ENCODE measurements at regions not wholly inside any gene's neighbourhood (a gene's known extent, or its start where the extent isn't known, plus 50 kb on each side); places are given as distances from the start of the nearest gene placed in this dataset.

GRCh38 chr12:127873306-127873705 is 393.7 kb upstream of the TMEM132C start:
- no peaks in the 10 kb centered on the region for H3K4me1 Mint-ChIP-seq (ENCODE audit: low read depth)
- no peaks in the 10 kb centered on the region for H3K36me3 Mint-ChIP-seq
- H3K27me3 Mint-ChIP-seq: no peaks in the 10 kb centered on the region
- H3K27ac Mint-ChIP-seq: no peak overlapping the region
- H3K4me3 Mint-ChIP-seq: no peak overlapping the region
- peaks cover 3% of the 10 kb centered on the region for H3K9me3 Mint-ChIP-seq (ENCODE audit: low read depth)

- Mint-ChIP-seq H3K9me3 (ENCODE audit: low read depth) (peaks cover 11% of the 10 kb centered on the region), H3K27me3 (no peaks in the 10 kb centered on the region), H3K4me1 (ENCODE audit: low read depth) (no peaks in the 10 kb centered on the region), H3K36me3 (no peaks in the 10 kb centered on the region), H3K4me3 (no peak overlapping the region), H3K27ac (no peak overlapping the region)
Measured at GRCh38 chr12:127881371-127882140, 385.4 kb upstream of the TMEM132C start.

DNA sequence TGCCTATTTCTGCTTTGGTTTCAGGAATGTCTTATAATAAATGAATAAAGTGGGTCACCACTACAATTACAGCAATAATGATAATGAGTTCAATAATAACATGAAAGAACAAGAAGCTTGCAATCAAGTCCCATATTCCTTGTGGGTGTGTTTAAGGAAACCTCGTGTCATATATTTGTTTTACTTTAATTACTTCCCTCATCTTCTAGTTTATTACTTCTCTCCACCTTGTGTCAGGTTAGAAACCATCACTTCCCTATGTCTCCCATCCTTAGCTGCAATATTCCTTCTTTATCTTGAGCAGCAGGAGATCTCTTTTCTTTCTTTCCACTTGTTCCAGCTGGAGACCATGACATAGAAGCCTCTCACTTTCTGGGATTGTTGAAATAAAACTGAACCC is 384.0 kb upstream of the TMEM132C start:
- Mint-ChIP-seq H3K27me3 (no peaks in the 10 kb centered on the region), H3K36me3 (no peaks in the 10 kb centered on the region)

GRCh38 chr12:127885954-127886750 is 380.8 kb upstream of the TMEM132C start:
- peaks cover 5% of the 10 kb centered on the region for H3K9me3 Mint-ChIP-seq (ENCODE audit: low read depth)
- no peak overlapping the region for H3K4me3 Mint-ChIP-seq

More for the DNA sequence above, 384.0 kb upstream of the TMEM132C start:
- Mint-ChIP-seq H3K9me3 (ENCODE audit: low read depth) (peaks cover 8% of the 10 kb centered on the region), H3K4me1 (ENCODE audit: low read depth) (no peaks in the 10 kb centered on the region), H3K27ac (no peak overlapping the region), H3K4me3 (no peak overlapping the region)

DNA sequence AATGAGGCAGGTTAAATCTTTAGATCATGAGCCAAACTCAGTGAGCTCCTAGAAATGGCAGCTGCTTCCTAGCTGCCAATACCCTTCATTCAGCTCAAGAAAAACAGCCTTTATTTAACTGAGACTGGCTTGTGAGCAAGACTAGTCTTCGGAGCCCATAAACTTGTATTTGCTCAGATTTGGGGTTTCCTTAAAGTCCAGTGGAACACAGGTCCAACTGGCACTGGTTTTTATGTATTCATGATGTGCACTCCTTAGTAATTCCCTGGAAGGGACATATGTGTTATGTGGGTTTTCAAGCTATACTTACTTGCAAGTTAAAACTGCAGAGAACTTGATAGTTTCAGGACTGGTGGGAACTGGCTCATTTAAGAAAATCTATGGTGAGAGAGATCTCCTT is 380.1 kb upstream of the TMEM132C start:
- H3K36me3 Mint-ChIP-seq: no peaks in the 10 kb centered on the region
- H3K27ac Mint-ChIP-seq: no peak overlapping the region
- peaks cover 8% of the 10 kb centered on the region for H3K9me3 Mint-ChIP-seq (ENCODE audit: low read depth)

More at GRCh38 chr12:127885954-127886750, 380.8 kb upstream of the TMEM132C start:
- Mint-ChIP-seq H3K36me3 (no peaks in the 10 kb centered on the region), H3K4me1 (ENCODE audit: low read depth) (no peaks in the 10 kb centered on the region), H3K27me3 (no peaks in the 10 kb centered on the region), H3K27ac (no peak overlapping the region)

DNA sequence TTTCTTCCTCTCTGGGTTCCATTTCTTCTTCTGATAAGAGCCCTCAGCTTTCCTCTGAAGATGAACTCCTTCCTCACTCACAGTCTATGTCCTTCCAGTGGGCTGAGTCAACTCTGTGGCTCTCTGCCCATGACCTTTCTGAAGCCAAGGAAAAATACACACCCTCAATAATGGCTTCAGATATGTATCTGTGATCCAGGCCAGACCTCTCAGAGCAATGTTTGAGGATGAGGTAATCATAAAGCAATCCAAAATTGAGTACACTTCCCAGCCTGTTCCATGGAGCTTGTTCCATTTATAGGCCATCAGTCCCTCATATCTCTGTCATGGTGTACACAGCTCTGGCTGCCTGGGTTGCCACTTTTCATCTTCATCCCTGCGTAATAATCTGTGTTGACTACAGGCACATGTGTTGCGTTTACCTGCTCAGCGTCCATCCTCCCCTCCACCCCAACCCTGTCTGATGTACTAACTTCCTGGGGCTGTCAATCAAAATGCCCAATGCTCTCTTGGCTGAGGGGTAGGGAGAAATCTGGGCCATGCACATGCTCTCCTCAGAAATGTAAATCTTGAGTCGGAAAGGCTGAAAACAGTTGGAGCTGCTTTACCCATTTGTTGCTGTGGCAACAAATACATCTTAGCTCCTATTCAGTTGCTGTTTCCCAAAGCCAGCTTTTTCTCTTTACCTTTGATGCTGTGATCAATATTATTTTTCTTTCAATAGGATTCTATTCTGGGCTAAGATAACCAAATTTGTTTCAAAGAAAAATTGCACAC is 377.8 kb upstream of the TMEM132C start:
- no peak overlapping the region for H3K27ac Mint-ChIP-seq
- no peaks in the 10 kb centered on the region for H3K27me3 Mint-ChIP-seq
- H3K9me3 Mint-ChIP-seq (ENCODE audit: low read depth): peaks cover 8% of the 10 kb centered on the region
- H3K36me3 Mint-ChIP-seq: no peaks in the 10 kb centered on the region
- no peak overlapping the region for H3K4me3 Mint-ChIP-seq
- H3K4me1 Mint-ChIP-seq (ENCODE audit: low read depth): no peaks in the 10 kb centered on the region

More for the DNA sequence above, 380.1 kb upstream of the TMEM132C start:
- no peaks in the 10 kb centered on the region for H3K4me1 Mint-ChIP-seq (ENCODE audit: low read depth)
- no peaks in the 10 kb centered on the region for H3K27me3 Mint-ChIP-seq
- no peak overlapping the region for H3K4me3 Mint-ChIP-seq

- Mint-ChIP-seq H3K27ac (no peak overlapping the region), H3K27me3 (no peaks in the 10 kb centered on the region), H3K9me3 (ENCODE audit: low read depth) (peaks cover 12% of the 10 kb centered on the region), H3K36me3 (no peaks in the 10 kb centered on the region), H3K4me1 (ENCODE audit: low read depth) (no peaks in the 10 kb centered on the region), H3K4me3 (no peak overlapping the region)
Measured at GRCh38 chr12:127893895-127894609, 372.9 kb upstream of the TMEM132C start.

DNA sequence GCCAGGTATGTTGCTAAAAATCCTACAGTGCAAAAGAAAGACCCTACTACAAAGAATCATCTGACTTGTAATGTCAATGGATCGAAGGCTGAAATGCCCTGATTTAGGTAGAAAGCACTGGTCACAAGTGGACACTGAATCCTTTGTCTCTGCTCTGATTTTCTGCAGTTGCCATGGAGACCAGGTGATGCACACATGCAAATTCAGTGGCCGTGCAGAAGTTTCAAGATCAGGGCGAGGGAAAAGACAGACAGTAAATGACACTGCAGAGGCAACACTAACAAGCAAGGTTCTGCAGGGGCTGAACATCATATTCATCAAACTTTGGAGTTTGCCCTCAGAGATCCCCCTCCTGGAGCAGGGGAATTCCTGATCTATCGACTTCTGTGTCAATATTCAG is 370.3 kb upstream of the TMEM132C start:
- H3K4me1 Mint-ChIP-seq (ENCODE audit: low read depth): no peaks in the 10 kb centered on the region
- no peak overlapping the region for H3K27ac Mint-ChIP-seq
- no peaks in the 10 kb centered on the region for H3K27me3 Mint-ChIP-seq
- H3K9me3 Mint-ChIP-seq (ENCODE audit: low read depth): peaks cover 9% of the 10 kb centered on the region
- no peak overlapping the region for H3K4me3 Mint-ChIP-seq
- H3K36me3 Mint-ChIP-seq: no peaks in the 10 kb centered on the region

- peaks cover 8% of the 10 kb centered on the region for H3K9me3 Mint-ChIP-seq (ENCODE audit: low read depth)
- H3K27ac Mint-ChIP-seq: no peak overlapping the region
- H3K27me3 Mint-ChIP-seq: no peaks in the 10 kb centered on the region
- no peaks in the 10 kb centered on the region for H3K36me3 Mint-ChIP-seq
- no peak overlapping the region for H3K4me3 Mint-ChIP-seq
- no peaks in the 10 kb centered on the region for H3K4me1 Mint-ChIP-seq (ENCODE audit: low read depth)
Measured at GRCh38 chr12:127898616-127899015, 368.4 kb upstream of the TMEM132C start.

GRCh38 chr12:127899971-127900370 is 367.0 kb upstream of the TMEM132C start:
- no peaks in the 10 kb centered on the region for H3K4me1 Mint-ChIP-seq (ENCODE audit: low read depth)
- H3K36me3 Mint-ChIP-seq: no peaks in the 10 kb centered on the region
- H3K27ac Mint-ChIP-seq: no peak overlapping the region
- H3K4me3 Mint-ChIP-seq: no peak overlapping the region
- no peaks in the 10 kb centered on the region for H3K27me3 Mint-ChIP-seq
- H3K9me3 Mint-ChIP-seq (ENCODE audit: low read depth): peaks cover 11% of the 10 kb centered on the region

DNA sequence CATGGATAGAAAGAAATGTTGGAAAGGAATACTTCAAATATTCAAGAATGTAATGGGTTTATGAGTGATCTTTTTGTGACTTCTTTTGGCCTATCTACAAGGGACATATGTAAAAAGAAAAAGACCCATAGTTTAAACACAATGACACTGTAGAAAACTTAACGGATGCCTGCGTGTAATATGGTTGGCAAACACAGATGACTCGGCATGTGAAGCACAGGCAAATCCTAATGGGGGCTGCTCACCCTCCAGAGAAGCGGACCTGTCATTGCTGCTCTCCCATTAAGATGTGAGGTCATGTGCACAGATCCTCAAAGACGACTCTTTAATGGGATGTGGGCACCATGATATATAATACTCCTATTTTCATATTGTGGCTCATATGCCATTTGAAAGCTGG is 366.6 kb upstream of the TMEM132C start:
- Mint-ChIP-seq H3K4me3 (no peak overlapping the region), H3K27ac (no peak overlapping the region), H3K9me3 (ENCODE audit: low read depth) (peaks cover 13% of the 10 kb centered on the region), H3K27me3 (no peaks in the 10 kb centered on the region), H3K4me1 (ENCODE audit: low read depth) (no peaks in the 10 kb centered on the region), H3K36me3 (no peaks in the 10 kb centered on the region)

- no peak overlapping the region for H3K4me3 Mint-ChIP-seq
- no peak overlapping the region for H3K27ac Mint-ChIP-seq
- H3K36me3 Mint-ChIP-seq: no peaks in the 10 kb centered on the region
- H3K4me1 Mint-ChIP-seq (ENCODE audit: low read depth): no peaks in the 10 kb centered on the region
- H3K27me3 Mint-ChIP-seq: no peaks in the 10 kb centered on the region
- peaks cover 15% of the 10 kb centered on the region for H3K9me3 Mint-ChIP-seq (ENCODE audit: low read depth)
Measured at GRCh38 chr12:127903146-127903545, 363.8 kb upstream of the TMEM132C start.

DNA sequence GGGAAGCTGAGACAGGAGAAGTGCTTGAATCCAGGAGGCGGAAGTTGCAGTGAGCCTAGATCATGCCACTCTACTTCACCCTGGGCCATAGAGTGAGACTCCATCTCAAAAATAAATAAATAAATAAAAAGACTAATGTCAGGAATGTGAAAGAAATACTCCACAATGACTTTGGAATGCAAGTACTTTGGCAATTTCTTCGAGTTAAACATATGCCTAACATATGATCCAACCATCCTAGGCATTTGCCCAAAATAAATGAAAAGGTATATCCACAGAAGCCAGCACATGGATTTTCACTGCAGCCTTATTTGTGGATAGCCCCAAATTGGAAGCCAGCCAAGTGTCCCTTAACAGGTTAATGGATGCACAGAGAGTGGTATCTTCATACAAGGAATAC is 357.9 kb upstream of the TMEM132C start:
- H3K27me3 Mint-ChIP-seq: no peaks in the 10 kb centered on the region
- no peak overlapping the region for H3K4me3 Mint-ChIP-seq
- H3K36me3 Mint-ChIP-seq: no peaks in the 10 kb centered on the region
- no peaks in the 10 kb centered on the region for H3K4me1 Mint-ChIP-seq (ENCODE audit: low read depth)
- no peak overlapping the region for H3K27ac Mint-ChIP-seq
- peaks cover 15% of the 10 kb centered on the region for H3K9me3 Mint-ChIP-seq (ENCODE audit: low read depth)

DNA sequence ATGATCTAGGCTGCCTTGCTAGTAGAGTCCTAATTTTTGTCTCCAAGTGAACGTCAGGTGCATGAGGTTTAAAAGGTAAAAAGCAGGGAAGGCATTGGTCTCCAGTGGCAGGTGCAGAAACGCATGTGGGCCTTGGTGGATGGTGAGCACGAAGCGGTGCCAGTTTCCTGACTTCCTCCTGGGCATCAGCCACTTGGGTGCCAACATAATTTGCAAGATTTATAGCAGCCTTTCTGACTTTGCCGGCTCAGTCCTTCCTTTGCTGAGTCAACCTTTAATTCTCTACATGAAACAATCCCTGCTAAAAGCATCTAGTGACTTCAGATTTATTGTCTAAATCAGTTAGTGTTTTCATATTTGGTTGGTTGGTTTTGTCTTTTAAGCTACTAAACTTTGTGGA is 355.7 kb upstream of the TMEM132C start:
- H3K27ac Mint-ChIP-seq: no peak overlapping the region
- H3K4me1 Mint-ChIP-seq (ENCODE audit: low read depth): no peaks in the 10 kb centered on the region
- H3K36me3 Mint-ChIP-seq: no peaks in the 10 kb centered on the region
- H3K27me3 Mint-ChIP-seq: no peaks in the 10 kb centered on the region
- H3K9me3 Mint-ChIP-seq (ENCODE audit: low read depth): no peaks in the 10 kb centered on the region
- no peak overlapping the region for H3K4me3 Mint-ChIP-seq
